Heart left ventricle (tissue), 16 donors: ENCODE measurements at regions not wholly inside any gene's neighbourhood (a gene's known extent, or its start where the extent isn't known, plus 50 kb on each side); places are given as distances from the start of the nearest gene placed in this dataset.

ENCODE experiments used
- ATAC-seq, 4 donors: fragments of 200-7000 bp; cut with Tn5 transposase; one replicate each; pipeline ENCODE4 v1.9.1; 2020 to 2022; ENCODE audit warnings: moderate library complexity in 4 of 4, mild to moderate bottlenecking in 3 of 4, moderate number of reproducible peaks in 1 of 4
- DNase-seq, 5 donors: peaks; one replicate each; pipeline ENCODE4 v3.0.0-alpha.2; 2020
- H3K27ac ChIP-seq, 12 donors: fragments of 200-600 bp; sonication (generic) in 4 of 12; one replicate each; pipeline versions ENCODE4 v1.5.0 to v1.8.0; 2016 to 2022; ENCODE audit warnings: mild to moderate bottlenecking in 2 of 12
- H3K27me3 ChIP-seq, 9 donors: fragments of 200-600 bp; sonication (generic) in 2 of 9; one replicate each; pipeline versions ENCODE4 v1.5.1 to v1.8.0; 2016 to 2022; ENCODE audit warnings: mild to moderate bottlenecking in 3 of 9
- H3K36me3 ChIP-seq, 9 donors: fragments of 200-600 bp; sonication (generic) in 2 of 9; one replicate each; pipeline versions ENCODE4 v1.5.0 to v1.8.0; 2018 to 2022; ENCODE audit warnings: mild to moderate bottlenecking in 2 of 9
- H3K4me1 ChIP-seq, 12 donors: fragments of 200-600 bp; sonication (generic) in 4 of 12; one replicate each; pipeline versions ENCODE4 v1.5.0 to v1.8.0; 2016 to 2022; ENCODE audit warnings: mild to moderate bottlenecking in 3 of 12
- H3K4me3 ChIP-seq, 12 donors: fragments of 200-600 bp; sonication (generic) in 4 of 12; one replicate each; pipeline versions ENCODE4 v1.5.0 to v1.8.0; 2017 to 2022; ENCODE audit warnings: mild to moderate bottlenecking in 9 of 12, moderate library complexity in 4 of 12
- H3K9me3 ChIP-seq, 12 donors: fragments of 200-600 bp; sonication (generic) in 4 of 12; one replicate each; pipeline versions ENCODE4 v1.5.0 to v1.8.0; 2016 to 2022; ENCODE audit warnings: mild to moderate bottlenecking in 1 of 12
- POLR2A ChIP-seq, 2 donors: fragments of 450-650 bp; IDR thresholded peaks; one replicate each; pipeline ENCODE4 v1.6.1; 2017; ENCODE audit warnings: antibody characterized with exemption in 2 of 2, mild to moderate bottlenecking in 2 of 2, moderate library complexity in 2 of 2
- WGBS, 4 donors: extraction: QIAGEN DNeasy Blood & Tissue Kit in 2 of 4; methylation state at CpG; one replicate each; pipeline versions ENCODE4 v1.1.5 to v1.1.7; 2013 to 2018; 5-methylcytosine and 5-hydroxymethylcytosine counted together
- intact Hi-C, 10 donors: fragments of 100-400 bp; cut with DNase I; formaldehyde crosslinking; loops; one replicate each; pipeline versions ENCODE4 v1.11.1 to v1.14.2; 2022
- TF ChIP-seq, protein P1 (sequence below), 12 donors: fragments of 200-600 bp; sonication (generic) in 4 of 12; IDR thresholded peaks; one replicate each; pipeline versions ENCODE4 v1.5.0 to v1.8.0; 2018 to 2022; ENCODE audit warnings: antibody characterized with exemption in 12 of 12, mild to moderate bottlenecking in 5 of 12
- donor health status: ischemic (EF 13 %, LVEDD 7.1; RV severe dilation, severe dysfunction).
- donor health status: healthy with polysubstance abuse.
- donor health status: DM: no; HTN: yes; CAD: no.
- donor health status: DM: no; HTN: no; CAD: no.
- donor health status: ischemic (EF 25% LVEDD 6.9; RV normal size, moderate dysfunction).
- donor health status: ischemic (EF 25% LVEDD 5.7; RV mildly dilated, moderate dysfunction).
- donor health status: healthy.
- donor health status: DM: yes; HTN: yes; CAD: no.
- donor health status: ischemic (EF 35%, LVEDD 5.7; RV mildly dilated, moderate dysfunction).
- donor health status: nonischemic (EF 11% LVEDD 7.7; RV severe dilation, severe dysfunction).
- donor health status: DM: yes; HTN: yes; CAD: no.
- donor health status: PGD.
- donor health status: ischemic (EF 29% LVEDD 5.4; RV normal size, mild dysfunction).
- donor health status: nonischemic (EF 23%, LVEDD 6.1; RV moderate dilation, normal function).

- ATAC-seq: no peak
- DNase-seq: no peak
- no peaks in the 10 kb centered on the region for H3K9me3 ChIP-seq
- TF ChIP-seq, protein P1, sequence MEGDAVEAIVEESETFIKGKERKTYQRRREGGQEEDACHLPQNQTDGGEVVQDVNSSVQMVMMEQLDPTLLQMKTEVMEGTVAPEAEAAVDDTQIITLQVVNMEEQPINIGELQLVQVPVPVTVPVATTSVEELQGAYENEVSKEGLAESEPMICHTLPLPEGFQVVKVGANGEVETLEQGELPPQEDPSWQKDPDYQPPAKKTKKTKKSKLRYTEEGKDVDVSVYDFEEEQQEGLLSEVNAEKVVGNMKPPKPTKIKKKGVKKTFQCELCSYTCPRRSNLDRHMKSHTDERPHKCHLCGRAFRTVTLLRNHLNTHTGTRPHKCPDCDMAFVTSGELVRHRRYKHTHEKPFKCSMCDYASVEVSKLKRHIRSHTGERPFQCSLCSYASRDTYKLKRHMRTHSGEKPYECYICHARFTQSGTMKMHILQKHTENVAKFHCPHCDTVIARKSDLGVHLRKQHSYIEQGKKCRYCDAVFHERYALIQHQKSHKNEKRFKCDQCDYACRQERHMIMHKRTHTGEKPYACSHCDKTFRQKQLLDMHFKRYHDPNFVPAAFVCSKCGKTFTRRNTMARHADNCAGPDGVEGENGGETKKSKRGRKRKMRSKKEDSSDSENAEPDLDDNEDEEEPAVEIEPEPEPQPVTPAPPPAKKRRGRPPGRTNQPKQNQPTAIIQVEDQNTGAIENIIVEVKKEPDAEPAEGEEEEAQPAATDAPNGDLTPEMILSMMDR (IDR thresholded peaks at IDR 0.05): no peak
- TF ChIP-seq POLR2A (IDR thresholded peaks at IDR 0.05): no peak
- H3K36me3 ChIP-seq: no peaks in the 10 kb centered on the region
- intact Hi-C loops: loop anchor here in 3 of 10 donors (10.0 kb wide), 2 partner anchors 194 to 336 kb away; no protein-coding TSS in a partner anchor
- H3K4me3 ChIP-seq: no peak overlapping the region
- peaks cover 0 to 38% (median 23%) of the 10 kb centered on the region in 12 donors for H3K4me1 ChIP-seq
- peaks cover 0 to 8% (median 0%) of the 10 kb centered on the region in 9 donors for H3K27me3 ChIP-seq
- H3K27ac ChIP-seq: no peak overlapping the region
- 85 to 93% (median 90%) methylated on average over 6 of the region's 6 CpGs for WGBS, 4 donors
Observed at GRCh38 chr3:193978486-193978885, 157.5 kb upstream of the HES1 start.

DNA sequence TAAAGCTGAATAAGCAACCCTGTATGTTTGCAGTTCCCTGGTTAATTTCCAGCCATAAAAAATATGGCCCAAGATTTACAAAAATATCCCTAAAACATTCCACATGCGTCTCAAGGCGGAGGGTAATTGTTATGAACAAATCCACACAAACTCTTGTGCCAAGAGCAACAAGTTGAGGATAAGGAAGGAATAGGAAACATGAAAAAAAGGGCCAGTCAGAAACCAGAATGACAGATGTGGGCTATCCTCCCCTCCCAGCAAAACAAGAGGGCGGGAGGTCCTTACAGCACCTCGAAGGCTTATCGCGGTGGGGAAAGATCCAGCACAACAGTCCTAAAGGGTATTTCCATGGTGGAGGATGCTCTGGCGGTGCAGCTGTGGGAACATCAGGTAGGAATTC lies 155.6 kb upstream of the HES1 start:
- WGBS, 4 donors: 51 to 76% (median 68%) methylated on average over 7 of the region's 7 CpGs
- H3K4me3 ChIP-seq: no peak overlapping the region
- H3K36me3 ChIP-seq: no peaks in the 10 kb centered on the region
- peak in 3 of 4 donors; percentile 12 to 31 (median 25) for ATAC-seq
- no peak for TF ChIP-seq POLR2A (IDR thresholded peaks at IDR 0.05)
- TF ChIP-seq, protein P1 (IDR thresholded peaks at IDR 0.05): no peak
- no peak overlapping the region for H3K27ac ChIP-seq
- intact Hi-C loops: loop anchor here in 2 of 10 donors (5.0 kb wide), 3 partner anchors 157 to 287 kb away; partner anchors contain the start of gene HES1 (in 1 of the 2)
- H3K9me3 ChIP-seq: no peaks in the 10 kb centered on the region
- H3K4me1 ChIP-seq: peaks cover 0 to 57% (median 31%) of the 10 kb centered on the region in 12 donors
- H3K27me3 ChIP-seq: peaks cover 0 to 8% (median 0%) of the 10 kb centered on the region in 9 donors
- DNase-seq: peak in 1 of 5 donors; percentile 45

- intact Hi-C loops: loop anchor here in 2 of 10 donors (5.0 kb wide), 3 partner anchors 156 to 286 kb away; partner anchors contain the start of gene HES1 (in 1 of the 2)
- Histone ChIP-seq H3K27ac (no peak overlapping the region), H3K9me3 (no peaks in the 10 kb centered on the region), H3K27me3 (peaks cover 0 to 8% (median 0%) of the 10 kb centered on the region in 9 donors), H3K4me1 (peaks cover 0 to 58% (median 31%) of the 10 kb centered on the region in 12 donors), H3K4me3 (no peak overlapping the region), H3K36me3 (no peaks in the 10 kb centered on the region)
- ATAC-seq: no peak
- no peak for TF ChIP-seq POLR2A (IDR thresholded peaks at IDR 0.05)
- TF ChIP-seq, protein P1 (IDR thresholded peaks at IDR 0.05): no peak
- no peak for DNase-seq
- WGBS, 4 donors: 78 to 92% (median 83%) methylated on average over 3 of the region's 3 CpGs
Observed at GRCh38 chr3:193980905-193981304, 155.0 kb upstream of the HES1 start.

DNA sequence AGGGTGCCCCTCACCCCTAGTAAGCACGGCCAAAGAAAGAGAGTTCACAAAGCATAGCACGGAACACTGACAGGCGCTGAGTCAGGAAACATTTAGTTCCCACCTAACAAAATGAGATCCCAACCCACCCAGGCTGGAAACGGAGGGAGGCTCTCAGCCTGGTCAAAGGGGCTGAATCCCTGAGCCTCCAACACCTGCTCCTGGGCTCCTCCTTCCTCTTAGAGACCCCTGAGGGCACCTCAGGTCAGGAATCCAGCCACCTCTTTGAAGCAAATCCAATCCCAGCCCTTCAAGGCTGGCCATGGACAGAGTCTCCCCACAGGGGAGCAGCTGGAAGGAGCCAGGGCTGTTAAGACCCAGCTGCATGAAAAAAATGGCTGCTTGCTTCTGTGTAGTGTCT lies 154.4 kb upstream of the HES1 start:
- DNase-seq: no peak
- Histone ChIP-seq H3K4me3 (no peak overlapping the region), H3K9me3 (no peaks in the 10 kb centered on the region), H3K27me3 (peaks cover 0 to 8% (median 0%) of the 10 kb centered on the region in 9 donors), H3K27ac (peak overlapping the region in 1 of 12 donors; percentile 14), H3K4me1 (peaks cover 0 to 58% (median 31%) of the 10 kb centered on the region in 12 donors), H3K36me3 (no peaks in the 10 kb centered on the region)
- intact Hi-C loops: loop anchor here in 2 of 10 donors (5.0 kb wide), 3 partner anchors 156 to 286 kb away; partner anchors contain the start of gene HES1 (in 1 of the 2)
- no peak for TF ChIP-seq POLR2A (IDR thresholded peaks at IDR 0.05)
- TF ChIP-seq, protein P1 (IDR thresholded peaks at IDR 0.05): no peak
- no peak for ATAC-seq
- WGBS, 4 donors: 63 to 76% (median 72%) methylated on average over 4 of the region's 4 CpGs
